Thyroid gland (tissue), 4 donors: ENCODE measurements at regions not wholly inside any gene's neighbourhood (a gene's known extent, or its start where the extent isn't known, plus 50 kb on each side); places are given as distances from the start of the nearest gene placed in this dataset.

Experiments
- CTCF ChIP-seq, 6 experiments: fragments of 200-600 bp in 3 of 6; fragments of 450-650 bp in 3 of 6; sonication (generic) in 3 of 6; IDR thresholded peaks; one replicate each; pipeline ENCODE4 v1.5.1; 2016 to 2019; ENCODE audit warnings: antibody characterized with exemption in 6 of 6, mild to moderate bottlenecking in 2 of 6, inconsistent platforms in 1 of 6, moderate library complexity in 1 of 6
- POLR2A ChIP-seq, 2 donors: fragments of 450-650 bp; IDR thresholded peaks; one replicate each; pipeline ENCODE4 v1.6.1; 2017; ENCODE audit warnings: antibody characterized with exemption in 2 of 2, mild to moderate bottlenecking in 2 of 2, moderate library complexity in 1 of 2

GRCh38 chr2:238596571-238597551 is 170.1 kb downstream of the ASB1 start:
- TF ChIP-seq CTCF (IDR thresholded peaks at IDR 0.05) (no peak), POLR2A (IDR thresholded peaks at IDR 0.05) (no peak)
